Panc1 (cell line): ENCODE measurements at regions not wholly inside any gene's neighbourhood (a gene's known extent, or its start where the extent isn't known, plus 50 kb on each side); places are given as distances from the start of the nearest gene placed in this dataset.

Source experiments
- ATAC-seq: fragments of 200-7000 bp; cut with Tn5 transposase; 2 replicates; pipeline ENCODE4 v1.9.1; 2020; ENCODE audit warnings: mild to moderate bottlenecking, moderate library complexity
- BruUV-seq: library from RNA; stranded (reverse); fragments of 400-500 nt; replicated peaks from 2 replicates; lab custom pipeline; 2021; lab: Mats Ljungman, UMichigan
- CTCF ChIA-PET: fragments of 300-600 bp; sonication (Branson Sonifier 250); formaldehyde crosslinking; loops from one replicate; lab custom pipeline; 2022; ENCODE audit warnings: antibody characterized with exemption; lab: Charles Lee
- POLR2A ChIA-PET: fragments of 300-600 bp; sonication (Branson Sonifier 250); formaldehyde crosslinking; loops from one replicate; lab custom pipeline; 2022; ENCODE audit warnings: antibody characterized with exemption; lab: Charles Lee
- DNase-seq: peaks from one replicate; pipeline ENCODE4 v3.0.0-alpha.2; 2010; ENCODE audit warnings: low read depth, low spot score
- H3K27ac ChIP-seq: 2 replicates; pipeline ENCODE4 v1.5.1; 2011; ENCODE audit warnings: mild to moderate bottlenecking, low read length, inconsistent platforms
- H3K27me3 ChIP-seq: fragments of 200-500 bp; sonication (Bioruptor generic); 2 replicates; pipeline ENCODE4 v1.6.0; 2014; ENCODE audit warnings: low read length, inconsistent platforms; ENCODE audit not compliant: control insufficient read depth, insufficient read depth
- H3K36me3 ChIP-seq: fragments of 200-500 bp; sonication (Bioruptor generic); 2 replicates; pipeline ENCODE4 v1.5.1; 2014; ENCODE audit warnings: inconsistent platforms, mild to moderate bottlenecking, low read length, moderate library complexity; ENCODE audit not compliant: control insufficient read depth, insufficient read depth
- H3K4me1 ChIP-seq: 2 replicates; pipeline ENCODE4 v1.5.1; 2011; ENCODE audit warnings: inconsistent platforms, mild to moderate bottlenecking, low read length, moderate library complexity; ENCODE audit not compliant: control insufficient read depth, insufficient read depth
- H3K4me3 ChIP-seq, 2 experiments: 2 replicates each; pipeline ENCODE4 v1.5.1; 2011 to 2012; ENCODE audit warnings: low read depth in 2 of 2, low read length in 2 of 2, mild to moderate bottlenecking in 2 of 2, inconsistent platforms in 1 of 2, moderate library complexity in 1 of 2
- H3K9me3 ChIP-seq: fragments of 200-500 bp; sonication (Bioruptor generic); 2 replicates; pipeline ENCODE4 v1.5.1; 2014; ENCODE audit warnings: low read depth, mild to moderate bottlenecking, inconsistent platforms, low read length, moderate library complexity; ENCODE audit not compliant: control insufficient read depth, insufficient read depth
- POLR2AphosphoS5 ChIP-seq: IDR thresholded peaks from 2 replicates; pipeline ENCODE4 v1.6.1; 2012; ENCODE audit warnings: mild to moderate bottlenecking, low read depth, low read length, moderate library complexity
- SIN3A ChIP-seq: IDR thresholded peaks from 2 replicates; pipeline ENCODE4 v1.6.1; 2012; ENCODE audit warnings: low read depth, mild to moderate bottlenecking, low read length, moderate library complexity, borderline replicate concordance; ENCODE audit not compliant: insufficient read depth
- TCF7L2 ChIP-seq: IDR thresholded peaks from 2 replicates; pipeline ENCODE4 v1.6.1; 2011; ENCODE audit warnings: mild to moderate bottlenecking, low read depth, low read length, inconsistent platforms
- in situ Hi-C: cut with HindIII; loops from 2 replicates; pipeline ENCODE4 v1.10.0; 2016; ENCODE audit warnings: low sequenced_read_pairs, low pct_unique_long_range_greater_than_20kb
- intact Hi-C: fragments of 100-400 bp; cut with micrococcal nuclease; formaldehyde crosslinking; loops from one replicate; pipeline ENCODE4 v1.10.0; 2022; ENCODE audit not compliant: unreplicated experiment
- TF ChIP-seq, protein P1 (sequence below): fragments of 450-650 bp; IDR thresholded peaks from 2 replicates; pipeline ENCODE4 v1.5.1; 2017; ENCODE audit warnings: mild to moderate bottlenecking
- TF ChIP-seq, protein P2 (sequence below), 2 experiments: IDR thresholded peaks; 2 replicates each; pipeline ENCODE4 v1.6.1; 2011 to 2012; ENCODE audit warnings: low read depth in 2 of 2, control low read depth in 1 of 2, low read length in 1 of 2, mild to moderate bottlenecking in 1 of 2, moderate library complexity in 1 of 2; ENCODE audit not compliant: insufficient read depth in 1 of 2

DNA sequence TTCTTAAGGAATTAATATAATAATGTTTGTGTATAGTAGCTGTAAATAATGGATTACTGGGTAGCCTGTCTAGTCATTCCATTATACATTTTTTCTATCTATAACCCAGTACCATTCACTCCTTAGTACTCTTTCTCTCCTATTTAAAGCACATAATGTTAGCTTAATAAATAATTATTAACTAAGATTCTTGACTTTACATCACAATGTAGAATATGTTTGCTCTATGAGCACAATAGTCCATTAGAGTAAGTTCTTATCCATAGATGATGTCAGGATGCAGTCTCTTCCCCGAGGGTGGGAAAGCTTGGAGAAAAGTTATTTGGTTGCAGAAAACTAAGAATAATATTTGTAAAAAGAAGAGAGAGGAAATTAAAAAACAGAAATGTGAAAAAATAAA, 226.4 kb upstream of the EYS start:
- H3K4me1 ChIP-seq, result no peaks in the 10 kb centered on the region
- in situ Hi-C loops (no loop called here), intact Hi-C loops (no loop called here)
- TF ChIP-seq TCF7L2 (no peak), SIN3A (no peak), POLR2AphosphoS5 (no peak)
- TF ChIP-seq, protein P1, sequence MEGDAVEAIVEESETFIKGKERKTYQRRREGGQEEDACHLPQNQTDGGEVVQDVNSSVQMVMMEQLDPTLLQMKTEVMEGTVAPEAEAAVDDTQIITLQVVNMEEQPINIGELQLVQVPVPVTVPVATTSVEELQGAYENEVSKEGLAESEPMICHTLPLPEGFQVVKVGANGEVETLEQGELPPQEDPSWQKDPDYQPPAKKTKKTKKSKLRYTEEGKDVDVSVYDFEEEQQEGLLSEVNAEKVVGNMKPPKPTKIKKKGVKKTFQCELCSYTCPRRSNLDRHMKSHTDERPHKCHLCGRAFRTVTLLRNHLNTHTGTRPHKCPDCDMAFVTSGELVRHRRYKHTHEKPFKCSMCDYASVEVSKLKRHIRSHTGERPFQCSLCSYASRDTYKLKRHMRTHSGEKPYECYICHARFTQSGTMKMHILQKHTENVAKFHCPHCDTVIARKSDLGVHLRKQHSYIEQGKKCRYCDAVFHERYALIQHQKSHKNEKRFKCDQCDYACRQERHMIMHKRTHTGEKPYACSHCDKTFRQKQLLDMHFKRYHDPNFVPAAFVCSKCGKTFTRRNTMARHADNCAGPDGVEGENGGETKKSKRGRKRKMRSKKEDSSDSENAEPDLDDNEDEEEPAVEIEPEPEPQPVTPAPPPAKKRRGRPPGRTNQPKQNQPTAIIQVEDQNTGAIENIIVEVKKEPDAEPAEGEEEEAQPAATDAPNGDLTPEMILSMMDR, result no peak
- TF ChIP-seq, protein P2, sequence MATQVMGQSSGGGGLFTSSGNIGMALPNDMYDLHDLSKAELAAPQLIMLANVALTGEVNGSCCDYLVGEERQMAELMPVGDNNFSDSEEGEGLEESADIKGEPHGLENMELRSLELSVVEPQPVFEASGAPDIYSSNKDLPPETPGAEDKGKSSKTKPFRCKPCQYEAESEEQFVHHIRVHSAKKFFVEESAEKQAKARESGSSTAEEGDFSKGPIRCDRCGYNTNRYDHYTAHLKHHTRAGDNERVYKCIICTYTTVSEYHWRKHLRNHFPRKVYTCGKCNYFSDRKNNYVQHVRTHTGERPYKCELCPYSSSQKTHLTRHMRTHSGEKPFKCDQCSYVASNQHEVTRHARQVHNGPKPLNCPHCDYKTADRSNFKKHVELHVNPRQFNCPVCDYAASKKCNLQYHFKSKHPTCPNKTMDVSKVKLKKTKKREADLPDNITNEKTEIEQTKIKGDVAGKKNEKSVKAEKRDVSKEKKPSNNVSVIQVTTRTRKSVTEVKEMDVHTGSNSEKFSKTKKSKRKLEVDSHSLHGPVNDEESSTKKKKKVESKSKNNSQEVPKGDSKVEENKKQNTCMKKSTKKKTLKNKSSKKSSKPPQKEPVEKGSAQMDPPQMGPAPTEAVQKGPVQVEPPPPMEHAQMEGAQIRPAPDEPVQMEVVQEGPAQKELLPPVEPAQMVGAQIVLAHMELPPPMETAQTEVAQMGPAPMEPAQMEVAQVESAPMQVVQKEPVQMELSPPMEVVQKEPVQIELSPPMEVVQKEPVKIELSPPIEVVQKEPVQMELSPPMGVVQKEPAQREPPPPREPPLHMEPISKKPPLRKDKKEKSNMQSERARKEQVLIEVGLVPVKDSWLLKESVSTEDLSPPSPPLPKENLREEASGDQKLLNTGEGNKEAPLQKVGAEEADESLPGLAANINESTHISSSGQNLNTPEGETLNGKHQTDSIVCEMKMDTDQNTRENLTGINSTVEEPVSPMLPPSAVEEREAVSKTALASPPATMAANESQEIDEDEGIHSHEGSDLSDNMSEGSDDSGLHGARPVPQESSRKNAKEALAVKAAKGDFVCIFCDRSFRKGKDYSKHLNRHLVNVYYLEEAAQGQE (IDR thresholded peaks at IDR 0.05; ENCODE audit: insufficient read depth in 1 of 2, low read depth in 2 of 2, low read length in 1 of 2), result no peak
- no peak for DNase-seq
- H3K36me3 ChIP-seq, result no peaks in the 10 kb centered on the region
- ChIA-PET POLR2A (no interaction called here), CTCF (interaction anchor here (0.6 kb wide), 1 partner anchor 14 kb away, joined by 3 read pairs; no protein-coding TSS in a partner anchor)
- BruUV-seq, result no TSS peak
- H3K4me3 ChIP-seq, result no peak overlapping the region
- H3K27me3 ChIP-seq, result no peaks in the 10 kb centered on the region
- ATAC-seq, result no peak
- no peak overlapping the region for H3K27ac ChIP-seq
- H3K9me3 ChIP-seq, result 0 out of 2 replicates have a peak, but pooled peaks cover under 1% of the 10 kb centered on the region

DNA sequence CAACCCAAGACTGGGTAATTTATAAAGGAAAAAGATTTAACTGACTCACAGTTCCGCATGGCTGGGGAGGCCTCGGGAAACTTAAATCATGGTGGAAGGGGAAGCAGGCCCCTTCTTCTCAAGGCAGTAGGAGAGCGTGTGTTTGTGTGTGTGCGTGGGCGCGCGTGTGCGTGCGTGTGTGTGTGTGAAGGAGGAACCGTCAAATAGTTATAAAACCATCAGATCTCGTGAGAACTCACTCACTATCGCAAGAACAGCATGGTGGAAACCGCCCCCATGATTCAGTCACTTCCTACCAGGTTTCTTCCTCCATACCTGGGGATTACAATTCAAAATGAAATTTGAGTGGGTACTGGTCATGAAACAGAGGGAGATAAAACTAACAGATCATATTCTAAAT, 220.1 kb upstream of the EYS start:
- CTCF ChIA-PET, result no interaction called here
- Histone ChIP-seq H3K36me3 (no peaks in the 10 kb centered on the region), H3K4me3 (no peak overlapping the region), H3K4me1 (no peaks in the 10 kb centered on the region), H3K27me3 (no peaks in the 10 kb centered on the region), H3K9me3 (peaks cover 3% of the 10 kb centered on the region; the same call in 1 of the 2 replicates), H3K27ac (no peak overlapping the region)
- no peak for ATAC-seq
- TF ChIP-seq SIN3A (no peak), TCF7L2 (no peak), POLR2AphosphoS5 (no peak)
- TF ChIP-seq, protein P2 (IDR thresholded peaks at IDR 0.05; ENCODE audit: insufficient read depth in 1 of 2, low read depth in 2 of 2, low read length in 1 of 2), result no peak
- TF ChIP-seq, protein P1, result no peak
- intact Hi-C loops (no loop called here), in situ Hi-C loops (no loop called here)
- no peak for DNase-seq
- BruUV-seq, result no TSS peak
- POLR2A ChIA-PET, result no interaction called here
